ENCODE measurements at regions not wholly inside any gene's neighbourhood (a gene's known extent, or its start where the extent isn't known, plus 50 kb on each side); places are given as distances from the start of the nearest gene placed in this dataset.

GRCh38 chr22:48070083-48070482, 1307.6 kb downstream of the TBC1D22A start:
- CTCF ChIA-PET: no interaction called here
- Histone ChIP-seq H2BK5ac (ENCODE audit: low read depth, low read length, poor library complexity, severe bottlenecking) (no peak overlapping the region), H3K27me3 (ENCODE audit: control insufficient read depth, insufficient read depth, low read length) (no peaks in the 10 kb centered on the region), H2AK9ac (replicated peaks; ENCODE audit: low read depth, low read length, poor library complexity) (no peak overlapping the region), H3K4me1 (ENCODE audit: control insufficient read depth, insufficient read depth, low read length) (no peaks in the 10 kb centered on the region), H3K9me3 (ENCODE audit: control insufficient read depth, insufficient read depth, low read length) (peaks cover 48% of the 10 kb centered on the region), H3K4me3 (ENCODE audit: insufficient read depth, low read depth, low read length) (no peak overlapping the region), H3K79me1 (ENCODE audit: low read depth in 1 of 2, low read length in 2 of 2) (no peaks in the 10 kb centered on the region), H3K4ac (ENCODE audit: low read depth, low read length) (no peak overlapping the region), H2BK20ac (ENCODE audit: low read depth, low read length) (no peak overlapping the region), H3K14ac (replicated peaks; ENCODE audit: low read depth, low read length) (no peak overlapping the region), H3K23ac (ENCODE audit: low read depth, low read length) (no peak overlapping the region), H3K4me2 (ENCODE audit: low read depth, low read length) (no peak overlapping the region), H3K27ac (ENCODE audit: insufficient read depth, low read length) (no peak overlapping the region), H2AK5ac (ENCODE audit: low read depth, low read length) (no peak overlapping the region), H2BK120ac (ENCODE audit: low read depth, low read length) (no peak overlapping the region), H3K56ac (ENCODE audit: extremely low read depth, insufficient read depth, low read length) (no peak overlapping the region), H3K18ac (ENCODE audit: low read depth, low read length) (no peak overlapping the region), H4K8ac (ENCODE audit: low read depth in 2 of 2, low read length in 2 of 2) (no peak overlapping the region), H4K5ac (ENCODE audit: low read depth, low read length) (no peak overlapping the region), H3K9me1 (ENCODE audit: insufficient read depth, low read length) (no peaks in the 10 kb centered on the region), H3K36me3 (ENCODE audit: control insufficient read depth, insufficient read depth, low read length) (no peaks in the 10 kb centered on the region), H3K9ac (ENCODE audit: low read depth, low read length) (no peak overlapping the region), H4K91ac (ENCODE audit: insufficient read depth, low read depth, low read length) (no peak overlapping the region), H4K20me1 (ENCODE audit: insufficient read depth, low read length) (no peaks in the 10 kb centered on the region), H2BK15ac (ENCODE audit: low read depth, low read length) (no peak overlapping the region), H2AFZ (replicated peaks; ENCODE audit: low read length, poor library complexity) (no peak overlapping the region)
- ATAC-seq (ENCODE audit: low read depth): no peak
- dilution Hi-C loops (cut with HindIII; ENCODE audit: low sequenced_read_pairs, unreplicated experiment): no loop called here
- intact Hi-C loops (cut with micrococcal nuclease): no loop called here
- WGBS, 2 experiments (ENCODE audit: extremely low coverage in 2 of 2, insufficient read length in 1 of 2): 40% methylated on average over 1 of the region's 9 CpGs; no CpG with 5 or more reads in 1 of the 2 experiments
- no TSS peak for BruUV-seq (replicated peaks)
- no peak for DNase-seq
- POLR2A ChIA-PET (ENCODE audit: unreplicated experiment): no interaction called here
- in situ Hi-C loops (cut with MboI; ENCODE audit: low sequenced_read_pairs): no loop called here
- TF ChIP-seq ELK1 (IDR thresholded peaks at IDR 0.05; ENCODE audit: borderline replicate concordance, low read depth, low read length) (no peak), CEBPB (IDR thresholded peaks at IDR 0.05; ENCODE audit: low read depth, low read length) (no peak), RFX5 (IDR thresholded peaks at IDR 0.05; ENCODE audit: low read depth, low read length) (no peak), CHD1 (IDR thresholded peaks at IDR 0.05; ENCODE audit: low read depth, low read length) (no peak), POLR2A (IDR thresholded peaks at IDR 0.05; ENCODE audit: low read depth, low read length) (no peak), RAD21 (IDR thresholded peaks at IDR 0.05; ENCODE audit: low read length) (no peak), MAFK (IDR thresholded peaks at IDR 0.05; ENCODE audit: low read depth, low read length) (no peak), BHLHE40 (IDR thresholded peaks at IDR 0.05; ENCODE audit: low read depth, low read length) (no peak), MAZ (IDR thresholded peaks at IDR 0.05; ENCODE audit: borderline replicate concordance, low read depth, low read length) (no peak)

Data from IMR-90 (cell line).